HEK293 (cell line): ENCODE measurements at regions not wholly inside any gene's neighbourhood (a gene's known extent, or its start where the extent isn't known, plus 50 kb on each side); places are given as distances from the start of the nearest gene placed in this dataset.

Experiments
- CTCF ChIA-PET: fragments of 350-600 bp; formaldehyde crosslinking; extraction: SDS; loops from one replicate; lab custom pipeline; 2021; ENCODE audit warnings: antibody characterized with exemption; lab: Yijun Ruan, JAX
- POLR2A ChIA-PET: fragments of 300-600 bp; formaldehyde crosslinking; extraction: SDS; loops from one replicate; lab custom pipeline; 2020; ENCODE audit warnings: antibody characterized with exemption, inconsistent platforms; lab: Yijun Ruan, JAX
- H3K27ac ChIP-seq: fragments of 200-500 bp; sonication (Bioruptor generic); 2 replicates; pipeline ENCODE4 v1.5.1; 2014; ENCODE audit warnings: low read depth, low read length, control low read depth, inconsistent platforms; ENCODE audit errors: extremely low read depth
- H3K36me3 ChIP-seq, 2 experiments: fragments of 200-500 bp in 1 of 2; sonication (Bioruptor generic) in 1 of 2; 1 replicate in 1 of 2; 2 replicates in 1 of 2; pipeline ENCODE4 v1.5.1; 2014 to 2017; ENCODE audit warnings: inconsistent platforms in 2 of 2, low read length in 2 of 2; ENCODE audit not compliant: control insufficient read depth in 2 of 2, insufficient read depth in 1 of 2
- H3K4me1 ChIP-seq: fragments of 200-500 bp; sonication (Bioruptor generic); 2 replicates; pipeline ENCODE4 v1.5.1; 2014; ENCODE audit warnings: mild to moderate bottlenecking, low read length, inconsistent platforms; ENCODE audit not compliant: control insufficient read depth, insufficient read depth
- H3K4me3 ChIP-seq: 2 replicates; pipeline ENCODE4 v1.5.1; 2011; ENCODE audit warnings: low read depth, mild to moderate bottlenecking, control low read depth, low read length, moderate library complexity
- H3K9me3 ChIP-seq: fragments of 200-500 bp; sonication (Bioruptor generic); 2 replicates; pipeline ENCODE4 v1.5.1; 2014; ENCODE audit warnings: low read depth, low read length, inconsistent platforms; ENCODE audit not compliant: control insufficient read depth, insufficient read depth
- GFI1B ChIP-seq: fragments of 450-650 bp; formaldehyde crosslinking; IDR thresholded peaks from 2 replicates; pipeline ENCODE4 v1.5.1; 2016; ENCODE audit warnings: missing biosample characterization, missing genetic modification characterization
- KLF8 ChIP-seq: fragments of 450-650 bp; formaldehyde crosslinking; IDR thresholded peaks from 2 replicates; pipeline ENCODE4 v1.5.1; 2016; ENCODE audit warnings: missing biosample characterization, missing genetic modification characterization
- ZBTB1 ChIP-seq: fragments of 450-650 bp; formaldehyde crosslinking; IDR thresholded peaks from 2 replicates; pipeline ENCODE4 v1.5.1; 2016; ENCODE audit warnings: missing biosample characterization, missing genetic modification characterization
- ZNF114 ChIP-seq: fragments of 450-650 bp; formaldehyde crosslinking; IDR thresholded peaks from 2 replicates; pipeline ENCODE4 v1.5.0; 2017; ENCODE audit warnings: missing biosample characterization, missing genetic modification characterization
- ZNF138 ChIP-seq: fragments of 450-650 bp; formaldehyde crosslinking; IDR thresholded peaks from 2 replicates; pipeline ENCODE4 v1.5.1; 2016; ENCODE audit warnings: missing biosample characterization, missing genetic modification characterization, borderline replicate concordance
- ZNF155 ChIP-seq: fragments of 450-650 bp; formaldehyde crosslinking; IDR thresholded peaks from 2 replicates; pipeline ENCODE4 v1.5.1; 2016; ENCODE audit warnings: missing biosample characterization, missing genetic modification characterization
- ZNF302 ChIP-seq: fragments of 450-650 bp; formaldehyde crosslinking; IDR thresholded peaks from 2 replicates; pipeline ENCODE4 v1.5.1; 2016; ENCODE audit warnings: missing biosample characterization, missing genetic modification characterization, low read depth
- ZNF404 ChIP-seq: fragments of 450-650 bp; formaldehyde crosslinking; IDR thresholded peaks from 2 replicates; pipeline ENCODE4 v1.5.1; 2017; ENCODE audit warnings: missing biosample characterization, missing genetic modification characterization
- ZNF529 ChIP-seq: fragments of 450-650 bp; formaldehyde crosslinking; IDR thresholded peaks from 2 replicates; pipeline ENCODE4 v1.5.1; 2017; ENCODE audit warnings: missing genetic modification characterization, missing biosample characterization; ENCODE audit not compliant: insufficient replicate concordance
- ZNF560 ChIP-seq: fragments of 450-650 bp; formaldehyde crosslinking; IDR thresholded peaks from 2 replicates; pipeline ENCODE4 v1.5.1; 2017; ENCODE audit warnings: missing biosample characterization, missing genetic modification characterization, borderline replicate concordance
- ZNF768 ChIP-seq: fragments of 450-650 bp; formaldehyde crosslinking; IDR thresholded peaks from 2 replicates; pipeline ENCODE4 v1.5.1; 2018; ENCODE audit warnings: missing biosample characterization, mild to moderate bottlenecking, missing genetic modification characterization
- ZNF843 ChIP-seq: fragments of 450-650 bp; formaldehyde crosslinking; IDR thresholded peaks from 2 replicates; pipeline ENCODE4 v1.5.1; 2016; ENCODE audit warnings: missing biosample characterization, missing genetic modification characterization
- TF ChIP-seq, protein P1 (sequence below): fragments of 450-650 bp; formaldehyde crosslinking; IDR thresholded peaks from 2 replicates; pipeline ENCODE4 v1.5.1; 2017; ENCODE audit warnings: missing biosample characterization, missing genetic modification characterization
- TF ChIP-seq, protein P2 (sequence below): fragments of 450-650 bp; IDR thresholded peaks from 2 replicates; pipeline ENCODE4 v1.5.1; 2018; ENCODE audit warnings: missing biosample characterization, missing genetic modification characterization
- TF ChIP-seq, protein P3 (sequence below): fragments of 450-650 bp; formaldehyde crosslinking; IDR thresholded peaks from 2 replicates; pipeline ENCODE4 v1.5.1; 2016; ENCODE audit warnings: missing biosample characterization, missing genetic modification characterization
- TF ChIP-seq, protein P4 (sequence below): fragments of 450-650 bp; formaldehyde crosslinking; conservative IDR thresholded peaks from 2 replicates; pipeline ENCODE4 v1.5.1; 2016; ENCODE audit warnings: low read depth, missing biosample characterization, missing genetic modification characterization
- TF ChIP-seq, protein P5 (sequence below): fragments of 450-650 bp; formaldehyde crosslinking; IDR thresholded peaks from 2 replicates; pipeline ENCODE4 v1.5.1; 2016; ENCODE audit warnings: missing biosample characterization, missing genetic modification characterization

DNA sequence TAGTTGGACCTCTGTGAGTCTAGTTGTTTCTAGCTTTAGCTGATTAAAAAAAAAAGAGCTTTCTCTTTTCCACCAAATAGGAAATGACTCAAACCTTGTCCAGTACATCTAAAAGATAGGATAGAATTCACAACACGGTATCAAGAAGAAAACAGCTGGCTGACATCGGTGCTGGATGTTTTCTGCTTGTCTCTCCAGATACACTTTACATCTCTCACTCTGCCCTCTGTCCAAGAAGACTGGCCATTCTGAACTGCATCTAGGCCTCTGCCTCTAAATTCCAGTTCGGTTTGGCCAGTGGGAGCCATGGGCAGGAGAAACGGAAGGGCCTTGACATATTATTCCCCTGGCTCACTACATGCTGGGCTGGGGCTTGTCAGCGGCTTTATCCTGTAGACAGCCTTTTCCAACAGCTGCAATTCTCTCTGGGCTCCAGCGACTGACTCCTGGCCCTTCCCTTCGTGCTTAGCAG, 57.3 kb upstream of the SHISA3 start:
- no peaks in the 10 kb centered on the region for H3K36me3 ChIP-seq
- no peak for TF ChIP-seq ZNF155
- no peak for TF ChIP-seq ZBTB1 (tag by site-specific recombination)
- TF ChIP-seq, protein P1, sequence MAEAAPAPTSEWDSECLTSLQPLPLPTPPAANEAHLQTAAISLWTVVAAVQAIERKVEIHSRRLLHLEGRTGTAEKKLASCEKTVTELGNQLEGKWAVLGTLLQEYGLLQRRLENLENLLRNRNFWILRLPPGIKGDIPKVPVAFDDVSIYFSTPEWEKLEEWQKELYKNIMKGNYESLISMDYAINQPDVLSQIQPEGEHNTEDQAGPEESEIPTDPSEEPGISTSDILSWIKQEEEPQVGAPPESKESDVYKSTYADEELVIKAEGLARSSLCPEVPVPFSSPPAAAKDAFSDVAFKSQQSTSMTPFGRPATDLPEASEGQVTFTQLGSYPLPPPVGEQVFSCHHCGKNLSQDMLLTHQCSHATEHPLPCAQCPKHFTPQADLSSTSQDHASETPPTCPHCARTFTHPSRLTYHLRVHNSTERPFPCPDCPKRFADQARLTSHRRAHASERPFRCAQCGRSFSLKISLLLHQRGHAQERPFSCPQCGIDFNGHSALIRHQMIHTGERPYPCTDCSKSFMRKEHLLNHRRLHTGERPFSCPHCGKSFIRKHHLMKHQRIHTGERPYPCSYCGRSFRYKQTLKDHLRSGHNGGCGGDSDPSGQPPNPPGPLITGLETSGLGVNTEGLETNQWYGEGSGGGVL (tag by site-specific recombination), result no peak
- TF ChIP-seq ZNF302 (tag by site-specific recombination), result no peak
- no peak for TF ChIP-seq GFI1B
- no peak for TF ChIP-seq ZNF768
- TF ChIP-seq ZNF114 (tag by site-specific recombination), result no peak
- TF ChIP-seq ZNF138 (tag by site-specific recombination), result no peak
- TF ChIP-seq ZNF843 (tag by site-specific recombination), result no peak
- TF ChIP-seq, protein P2, sequence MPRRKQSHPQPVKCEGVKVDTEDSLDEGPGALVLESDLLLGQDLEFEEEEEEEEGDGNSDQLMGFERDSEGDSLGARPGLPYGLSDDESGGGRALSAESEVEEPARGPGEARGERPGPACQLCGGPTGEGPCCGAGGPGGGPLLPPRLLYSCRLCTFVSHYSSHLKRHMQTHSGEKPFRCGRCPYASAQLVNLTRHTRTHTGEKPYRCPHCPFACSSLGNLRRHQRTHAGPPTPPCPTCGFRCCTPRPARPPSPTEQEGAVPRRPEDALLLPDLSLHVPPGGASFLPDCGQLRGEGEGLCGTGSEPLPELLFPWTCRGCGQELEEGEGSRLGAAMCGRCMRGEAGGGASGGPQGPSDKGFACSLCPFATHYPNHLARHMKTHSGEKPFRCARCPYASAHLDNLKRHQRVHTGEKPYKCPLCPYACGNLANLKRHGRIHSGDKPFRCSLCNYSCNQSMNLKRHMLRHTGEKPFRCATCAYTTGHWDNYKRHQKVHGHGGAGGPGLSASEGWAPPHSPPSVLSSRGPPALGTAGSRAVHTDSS (tag by site-specific recombination), result no peak
- TF ChIP-seq, protein P3, sequence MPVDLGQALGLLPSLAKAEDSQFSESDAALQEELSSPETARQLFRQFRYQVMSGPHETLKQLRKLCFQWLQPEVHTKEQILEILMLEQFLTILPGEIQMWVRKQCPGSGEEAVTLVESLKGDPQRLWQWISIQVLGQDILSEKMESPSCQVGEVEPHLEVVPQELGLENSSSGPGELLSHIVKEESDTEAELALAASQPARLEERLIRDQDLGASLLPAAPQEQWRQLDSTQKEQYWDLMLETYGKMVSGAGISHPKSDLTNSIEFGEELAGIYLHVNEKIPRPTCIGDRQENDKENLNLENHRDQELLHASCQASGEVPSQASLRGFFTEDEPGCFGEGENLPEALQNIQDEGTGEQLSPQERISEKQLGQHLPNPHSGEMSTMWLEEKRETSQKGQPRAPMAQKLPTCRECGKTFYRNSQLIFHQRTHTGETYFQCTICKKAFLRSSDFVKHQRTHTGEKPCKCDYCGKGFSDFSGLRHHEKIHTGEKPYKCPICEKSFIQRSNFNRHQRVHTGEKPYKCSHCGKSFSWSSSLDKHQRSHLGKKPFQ (tag by site-specific recombination), result no peak
- TF ChIP-seq KLF8 (tag by site-specific recombination), result no peak
- TF ChIP-seq, protein P4, sequence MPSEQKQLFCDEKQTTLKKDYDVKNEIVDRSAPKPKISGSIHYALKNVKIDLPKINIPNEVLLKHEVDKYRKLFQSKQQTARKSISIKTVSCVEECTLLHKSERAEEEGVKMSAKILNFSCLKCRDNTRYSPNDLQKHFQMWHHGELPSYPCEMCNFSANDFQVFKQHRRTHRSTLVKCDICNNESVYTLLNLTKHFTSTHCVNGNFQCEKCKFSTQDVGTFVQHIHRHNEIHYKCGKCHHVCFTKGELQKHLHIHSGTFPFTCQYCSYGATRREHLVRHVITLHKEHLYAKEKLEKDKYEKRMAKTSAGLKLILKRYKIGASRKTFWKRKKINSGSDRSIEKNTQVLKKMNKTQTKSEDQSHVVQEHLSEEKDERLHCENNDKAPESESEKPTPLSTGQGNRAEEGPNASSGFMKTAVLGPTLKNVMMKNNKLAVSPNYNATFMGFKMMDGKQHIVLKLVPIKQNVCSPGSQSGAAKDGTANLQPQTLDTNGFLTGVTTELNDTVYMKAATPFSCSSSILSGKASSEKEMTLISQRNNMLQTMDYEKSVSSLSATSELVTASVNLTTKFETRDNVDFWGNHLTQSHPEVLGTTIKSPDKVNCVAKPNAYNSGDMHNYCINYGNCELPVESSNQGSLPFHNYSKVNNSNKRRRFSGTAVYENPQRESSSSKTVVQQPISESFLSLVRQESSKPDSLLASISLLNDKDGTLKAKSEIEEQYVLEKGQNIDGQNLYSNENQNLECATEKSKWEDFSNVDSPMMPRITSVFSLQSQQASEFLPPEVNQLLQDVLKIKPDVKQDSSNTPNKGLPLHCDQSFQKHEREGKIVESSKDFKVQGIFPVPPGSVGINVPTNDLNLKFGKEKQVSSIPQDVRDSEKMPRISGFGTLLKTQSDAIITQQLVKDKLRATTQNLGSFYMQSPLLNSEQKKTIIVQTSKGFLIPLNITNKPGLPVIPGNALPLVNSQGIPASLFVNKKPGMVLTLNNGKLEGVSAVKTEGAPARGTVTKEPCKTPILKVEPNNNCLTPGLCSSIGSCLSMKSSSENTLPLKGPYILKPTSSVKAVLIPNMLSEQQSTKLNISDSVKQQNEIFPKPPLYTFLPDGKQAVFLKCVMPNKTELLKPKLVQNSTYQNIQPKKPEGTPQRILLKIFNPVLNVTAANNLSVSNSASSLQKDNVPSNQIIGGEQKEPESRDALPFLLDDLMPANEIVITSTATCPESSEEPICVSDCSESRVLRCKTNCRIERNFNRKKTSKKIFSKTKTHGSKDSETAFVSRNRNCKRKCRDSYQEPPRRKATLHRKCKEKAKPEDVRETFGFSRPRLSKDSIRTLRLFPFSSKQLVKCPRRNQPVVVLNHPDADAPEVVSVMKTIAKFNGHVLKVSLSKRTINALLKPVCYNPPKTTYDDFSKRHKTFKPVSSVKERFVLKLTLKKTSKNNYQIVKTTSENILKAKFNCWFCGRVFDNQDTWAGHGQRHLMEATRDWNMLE (tag by site-specific recombination), result no peak
- TF ChIP-seq ZNF560 (tag by site-specific recombination), result no peak
- TF ChIP-seq ZNF404 (tag by site-specific recombination), result no peak
- TF ChIP-seq, protein P5, sequence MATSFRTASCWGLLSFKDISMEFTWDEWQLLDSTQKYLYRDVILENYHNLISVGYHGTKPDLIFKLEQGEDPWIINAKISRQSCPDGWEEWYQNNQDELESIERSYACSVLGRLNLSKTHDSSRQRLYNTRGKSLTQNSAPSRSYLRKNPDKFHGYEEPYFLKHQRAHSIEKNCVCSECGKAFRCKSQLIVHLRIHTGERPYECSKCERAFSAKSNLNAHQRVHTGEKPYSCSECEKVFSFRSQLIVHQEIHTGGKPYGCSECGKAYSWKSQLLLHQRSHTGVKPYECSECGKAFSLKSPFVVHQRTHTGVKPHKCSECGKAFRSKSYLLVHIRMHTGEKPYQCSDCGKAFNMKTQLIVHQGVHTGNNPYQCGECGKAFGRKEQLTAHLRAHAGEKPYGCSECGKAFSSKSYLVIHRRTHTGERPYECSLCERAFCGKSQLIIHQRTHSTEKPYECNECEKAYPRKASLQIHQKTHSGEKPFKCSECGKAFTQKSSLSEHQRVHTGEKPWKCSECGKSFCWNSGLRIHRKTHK (tag by site-specific recombination), result no peak
- no peak for TF ChIP-seq ZNF529 (tag by site-specific recombination)
- H3K4me1 ChIP-seq, result no peaks in the 10 kb centered on the region
- no peak overlapping the region for H3K27ac ChIP-seq
- no peaks in the 10 kb centered on the region for H3K9me3 ChIP-seq
- no peak overlapping the region for H3K4me3 ChIP-seq
- POLR2A ChIA-PET, result no interaction called here
- CTCF ChIA-PET, result no interaction called here
